GM13976 (cell line): ENCODE measurements at regions not wholly inside any gene's neighbourhood (a gene's known extent, or its start where the extent isn't known, plus 50 kb on each side); places are given as distances from the start of the nearest gene placed in this dataset.

Experiments
- DNase-seq: peaks from one replicate; pipeline ENCODE4 v3.0.0; 2012; ENCODE audit warnings: low spot score
- CTCF ChIP-seq: IDR thresholded peaks from 2 replicates; pipeline ENCODE4 v1.5.1; 2012; ENCODE audit warnings: borderline replicate concordance, mild to moderate bottlenecking; ENCODE audit not compliant: insufficient read depth; ENCODE audit errors: extremely low read depth, missing control alignments, control extremely low read depth
- in situ Hi-C: fragments of 300-500 bp; cut with MboI; formaldehyde crosslinking; loops from one replicate; pipeline ENCODE4 v1.12.0; 2022; ENCODE audit warnings: low sequenced_read_pairs, mixed read lengths, inconsistent platforms; ENCODE audit not compliant: unreplicated experiment

GRCh38 chr13:81757348-81757970, 1416.5 kb upstream of the SPRY2 start:
- TF ChIP-seq CTCF: no peak
- DNase-seq: no peak
- in situ Hi-C loops: no loop called here

- TF ChIP-seq CTCF: no peak
- no peak for DNase-seq
- in situ Hi-C loops: no loop called here
These were observed 1404.5 kb upstream of the SPRY2 start for GRCh38 chr13:81745391-81745790.

- no peak for DNase-seq
- TF ChIP-seq CTCF: no peak
- in situ Hi-C loops: no loop called here
These were observed 1397.4 kb upstream of the SPRY2 start for GRCh38 chr13:81738364-81738763.

- TF ChIP-seq CTCF: no peak
- in situ Hi-C loops: no loop called here
- DNase-seq: no peak
These were observed 1385.3 kb upstream of the SPRY2 start for GRCh38 chr13:81726037-81726726.

- in situ Hi-C loops: no loop called here
- no peak for DNase-seq
- TF ChIP-seq CTCF: no peak
These were observed 1381.5 kb upstream of the SPRY2 start for GRCh38 chr13:81722456-81722855.

GRCh38 chr13:81721400-81721799, 1380.5 kb upstream of the SPRY2 start:
- no peak for TF ChIP-seq CTCF
- in situ Hi-C loops: no loop called here
- DNase-seq: no peak

GRCh38 chr13:81714513-81714912, 1373.6 kb upstream of the SPRY2 start:
- no peak for TF ChIP-seq CTCF
- DNase-seq: no peak
- in situ Hi-C loops: no loop called here
